CD4-positive, alpha-beta memory T cell (primary cell): ENCODE measurements at regions not wholly inside any gene's neighbourhood (a gene's known extent, or its start where the extent isn't known, plus 50 kb on each side); places are given as distances from the start of the nearest gene placed in this dataset.
A peak's percentile ranks its signal among the peaks of the same experiment; 100 is the strongest.

ENCODE experiments used
- CTCF ChIA-PET: fragments of 350-600 bp; sonication (Branson Sonifier 250); formaldehyde crosslinking; loops from one replicate; lab custom pipeline; 2021; ENCODE audit warnings: inconsistent platforms; ENCODE audit not compliant: partially characterized antibody; lab: Charles Lee
- POLR2A ChIA-PET: fragments of 350-600 bp; sonication (Branson Sonifier 250); formaldehyde crosslinking; loops from one replicate; lab custom pipeline; 2021; ENCODE audit not compliant: partially characterized antibody; lab: Charles Lee
- DNase-seq, 5 donors: peaks; one replicate each; pipeline versions ENCODE4 v3.0.0 to v3.0.0-alpha.2; 2020 to 2022; ENCODE audit warnings: mixed read lengths in 1 of 5
- H3K27ac ChIP-seq: one replicate; pipeline ENCODE4 v1.7.0; 2013; ENCODE audit warnings: low read depth, low read length
- H3K27me3 ChIP-seq: 2 replicates; pipeline ENCODE4 v1.7.0; 2013; ENCODE audit warnings: mild to moderate bottlenecking, low read length, moderate library complexity; ENCODE audit not compliant: insufficient read depth
- H3K36me3 ChIP-seq: 2 replicates; pipeline ENCODE4 v1.7.0; 2013; ENCODE audit warnings: mild to moderate bottlenecking, low read length, moderate library complexity; ENCODE audit not compliant: insufficient read depth
- H3K4me1 ChIP-seq: 2 replicates; pipeline ENCODE4 v1.7.0; 2013; ENCODE audit warnings: mild to moderate bottlenecking, low read length, moderate library complexity; ENCODE audit not compliant: insufficient read depth
- H3K4me3 ChIP-seq, 2 donors: one replicate each; pipeline ENCODE4 v1.7.0; 2013; ENCODE audit warnings: low read length in 2 of 2, mild to moderate bottlenecking in 1 of 2
- H3K9me3 ChIP-seq, 2 donors: one replicate each; pipeline ENCODE4 v1.7.0; 2013; ENCODE audit warnings: low read length in 2 of 2, control low read depth in 1 of 2; ENCODE audit not compliant: control insufficient read depth in 1 of 2
- H3K27ac Mint-ChIP-seq, 7 donors: one replicate each; pipeline ENCODE4 v1.8.0; 2020 to 2021; ENCODE audit warnings: mixed read lengths in 7 of 7, mild to moderate bottlenecking in 6 of 7, inconsistent platforms in 3 of 7, moderate library complexity in 3 of 7
- H3K27me3 Mint-ChIP-seq, 2 donors: one replicate each; pipeline ENCODE4 v1.8.0; 2020 to 2021; ENCODE audit warnings: mixed read lengths in 2 of 2
- H3K36me3 Mint-ChIP-seq, 2 donors: one replicate each; pipeline ENCODE4 v1.8.0; 2020 to 2021; ENCODE audit warnings: mixed read lengths in 2 of 2, inconsistent platforms in 1 of 2, mild to moderate bottlenecking in 1 of 2
- H3K4me1 Mint-ChIP-seq, 4 donors: one replicate each; pipeline ENCODE4 v1.8.0; 2020 to 2021; ENCODE audit warnings: mixed read lengths in 4 of 4, mild to moderate bottlenecking in 1 of 4
- H3K4me3 Mint-ChIP-seq, 8 donors: one replicate each; pipeline ENCODE4 v1.8.0; 2020 to 2021; ENCODE audit warnings: mixed read lengths in 8 of 8, mild to moderate bottlenecking in 7 of 8, moderate library complexity in 6 of 8, inconsistent platforms in 3 of 8
- H3K9me3 Mint-ChIP-seq, 8 donors: one replicate each; pipeline ENCODE4 v1.8.0; 2020 to 2021; ENCODE audit warnings: mixed read lengths in 8 of 8, mild to moderate bottlenecking in 5 of 8, inconsistent platforms in 3 of 8, moderate library complexity in 1 of 8
- intact Hi-C: fragments of 100-400 bp; cut with micrococcal nuclease; formaldehyde crosslinking; loops from one replicate; pipeline ENCODE4 v1.15.1; 2023

DNA sequence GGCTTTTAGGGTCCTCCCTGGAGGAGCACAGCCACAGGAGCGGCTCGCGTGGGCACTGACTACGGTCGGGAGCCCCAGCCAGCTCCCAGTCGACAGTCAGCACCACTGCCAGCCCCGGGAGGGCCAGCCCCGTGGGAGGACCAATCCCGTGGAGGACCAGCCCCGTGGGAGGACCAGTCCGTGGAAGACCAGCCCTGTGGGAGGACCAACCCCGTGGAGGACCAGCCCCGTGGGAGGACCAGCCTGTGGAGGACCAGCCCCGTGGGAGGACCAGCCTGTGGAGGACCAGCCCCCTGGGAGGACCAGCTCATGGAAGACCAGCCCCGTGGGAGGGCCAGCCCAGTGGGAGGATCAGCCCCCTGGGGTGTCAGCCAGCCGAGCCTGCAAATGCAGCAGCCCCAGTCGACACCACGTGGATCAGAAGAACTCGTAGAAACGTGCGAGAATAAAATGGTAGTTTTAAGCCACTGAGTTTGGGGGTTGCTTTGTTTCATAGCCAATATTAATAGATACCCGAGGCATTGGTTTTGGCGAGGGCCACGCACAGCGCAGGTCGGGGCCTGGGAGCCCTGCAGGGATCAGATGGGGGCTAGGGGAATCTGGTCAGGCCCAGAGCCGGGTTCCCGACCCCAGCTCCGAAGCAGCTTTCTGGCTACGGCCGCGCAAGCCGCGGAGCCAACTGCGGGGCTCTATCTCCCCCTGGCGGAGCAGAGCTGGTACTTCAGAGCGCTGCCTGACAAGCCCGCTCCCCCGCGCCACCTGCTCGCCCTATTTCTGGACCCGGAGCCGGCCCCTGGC lies 73.0 kb downstream of the TEX51 start:
- Mint-ChIP-seq H3K27ac (no peak overlapping the region), H3K36me3 (no peaks in the 10 kb centered on the region), H3K27me3 (peaks cover 32 to 46% of the 10 kb centered on the region in 2 donors), H3K9me3 (no peaks in the 10 kb centered on the region), H3K4me3 (peak overlapping the region; percentile 65 to 82 (median 80)), H3K4me1 (peaks cover 0 to 8% (median 4%) of the 10 kb centered on the region in 4 donors)
- Histone ChIP-seq H3K27ac (no peak overlapping the region), H3K4me1 (no peaks in the 10 kb centered on the region), H3K27me3 (peaks cover 4% of the 10 kb centered on the region), H3K9me3 (no peaks in the 10 kb centered on the region), H3K36me3 (no peaks in the 10 kb centered on the region), H3K4me3 (peak overlapping the region in 1 of 2 donors; percentile 41)
- intact Hi-C loops: no loop called here
- DNase-seq: peak; percentile 51 to 64 (median 59)
- ChIA-PET CTCF (interaction anchor here (0.6 to 2.8 kb wide), 14 partner anchors 8 to 573 kb away, joined by 3 to 21 read pairs (median 4); no protein-coding TSS in a partner anchor), POLR2A (interaction anchor here (1.1 kb wide), 1 partner anchor 443 kb away, joined by 3 read pairs; no protein-coding TSS in a partner anchor)

DNA sequence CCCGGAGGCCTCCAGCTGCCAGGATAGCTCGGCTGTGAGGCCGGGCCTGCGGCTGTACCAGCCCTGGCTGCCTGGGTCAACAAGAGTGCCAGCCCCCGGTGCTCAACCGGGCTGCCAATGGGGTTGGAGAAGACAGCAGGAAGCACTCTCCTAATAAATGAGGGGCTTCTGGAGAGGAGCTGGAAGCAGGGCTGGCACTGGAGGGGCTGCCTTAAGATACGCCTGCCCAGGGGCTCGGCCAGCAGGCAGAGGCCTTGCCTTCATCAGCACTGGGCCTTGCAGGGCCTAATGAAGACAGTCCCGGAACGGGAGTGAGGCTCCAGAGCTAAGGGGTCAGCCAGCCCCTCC lies 73.6 kb downstream of the TEX51 start:
- peaks cover 0 to 8% (median 4%) of the 10 kb centered on the region in 4 donors for H3K4me1 Mint-ChIP-seq
- POLR2A ChIA-PET: interaction anchor here (1.1 kb wide), 1 partner anchor 444 kb away, joined by 3 read pairs; no protein-coding TSS in a partner anchor
- CTCF ChIA-PET: interaction anchor here (0.8 to 2.8 kb wide), 11 partner anchors 8 to 574 kb away, joined by 3 to 21 read pairs (median 4); no protein-coding TSS in a partner anchor
- Histone ChIP-seq H3K36me3 (no peaks in the 10 kb centered on the region), H3K4me1 (no peaks in the 10 kb centered on the region), H3K9me3 (no peaks in the 10 kb centered on the region), H3K4me3 (no peak overlapping the region), H3K27ac (no peak overlapping the region), H3K27me3 (peaks cover 4% of the 10 kb centered on the region)
- H3K4me3 Mint-ChIP-seq: no peak overlapping the region
- intact Hi-C loops: no loop called here
- H3K27me3 Mint-ChIP-seq: peaks cover 27 to 40% of the 10 kb centered on the region in 2 donors
- H3K9me3 Mint-ChIP-seq: no peaks in the 10 kb centered on the region
- no peak for DNase-seq
- no peaks in the 10 kb centered on the region for H3K36me3 Mint-ChIP-seq
- H3K27ac Mint-ChIP-seq: no peak overlapping the region

DNA sequence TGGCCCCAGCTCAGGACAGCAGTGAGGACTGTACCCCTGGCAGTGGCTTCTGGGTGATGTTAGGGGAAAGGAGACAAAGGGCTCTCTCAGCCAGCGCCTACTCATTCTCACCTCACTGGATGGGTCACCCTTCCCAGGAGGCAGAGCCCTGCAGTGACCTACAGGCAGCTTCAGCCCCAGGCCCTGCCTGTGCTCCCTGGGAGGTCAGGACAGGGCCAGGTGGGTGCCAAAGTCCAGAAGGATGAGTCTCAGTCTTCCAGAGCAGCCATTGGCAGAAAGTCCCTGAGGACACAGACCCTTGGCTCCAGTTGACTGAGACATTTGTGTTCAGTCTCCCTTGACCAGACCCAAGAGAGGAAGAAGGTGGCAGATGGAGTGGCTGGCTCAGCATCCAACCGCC lies 75.1 kb downstream of the TEX51 start:
- Mint-ChIP-seq H3K9me3 (no peaks in the 10 kb centered on the region), H3K4me3 (no peak overlapping the region), H3K27ac (no peak overlapping the region), H3K27me3 (peaks cover 20 to 35% of the 10 kb centered on the region in 2 donors), H3K4me1 (peaks cover 0 to 8% (median 4%) of the 10 kb centered on the region in 4 donors), H3K36me3 (no peaks in the 10 kb centered on the region)
- Histone ChIP-seq H3K4me1 (no peaks in the 10 kb centered on the region), H3K4me3 (no peak overlapping the region), H3K27ac (no peak overlapping the region), H3K27me3 (peaks cover 4% of the 10 kb centered on the region), H3K36me3 (no peaks in the 10 kb centered on the region), H3K9me3 (no peaks in the 10 kb centered on the region)
- intact Hi-C loops: no loop called here
- ChIA-PET POLR2A (no interaction called here), CTCF (interaction anchor here (1.0 kb wide), 1 partner anchor 11 kb away, joined by 3 read pairs; no protein-coding TSS in a partner anchor)
- DNase-seq: no peak

DNA sequence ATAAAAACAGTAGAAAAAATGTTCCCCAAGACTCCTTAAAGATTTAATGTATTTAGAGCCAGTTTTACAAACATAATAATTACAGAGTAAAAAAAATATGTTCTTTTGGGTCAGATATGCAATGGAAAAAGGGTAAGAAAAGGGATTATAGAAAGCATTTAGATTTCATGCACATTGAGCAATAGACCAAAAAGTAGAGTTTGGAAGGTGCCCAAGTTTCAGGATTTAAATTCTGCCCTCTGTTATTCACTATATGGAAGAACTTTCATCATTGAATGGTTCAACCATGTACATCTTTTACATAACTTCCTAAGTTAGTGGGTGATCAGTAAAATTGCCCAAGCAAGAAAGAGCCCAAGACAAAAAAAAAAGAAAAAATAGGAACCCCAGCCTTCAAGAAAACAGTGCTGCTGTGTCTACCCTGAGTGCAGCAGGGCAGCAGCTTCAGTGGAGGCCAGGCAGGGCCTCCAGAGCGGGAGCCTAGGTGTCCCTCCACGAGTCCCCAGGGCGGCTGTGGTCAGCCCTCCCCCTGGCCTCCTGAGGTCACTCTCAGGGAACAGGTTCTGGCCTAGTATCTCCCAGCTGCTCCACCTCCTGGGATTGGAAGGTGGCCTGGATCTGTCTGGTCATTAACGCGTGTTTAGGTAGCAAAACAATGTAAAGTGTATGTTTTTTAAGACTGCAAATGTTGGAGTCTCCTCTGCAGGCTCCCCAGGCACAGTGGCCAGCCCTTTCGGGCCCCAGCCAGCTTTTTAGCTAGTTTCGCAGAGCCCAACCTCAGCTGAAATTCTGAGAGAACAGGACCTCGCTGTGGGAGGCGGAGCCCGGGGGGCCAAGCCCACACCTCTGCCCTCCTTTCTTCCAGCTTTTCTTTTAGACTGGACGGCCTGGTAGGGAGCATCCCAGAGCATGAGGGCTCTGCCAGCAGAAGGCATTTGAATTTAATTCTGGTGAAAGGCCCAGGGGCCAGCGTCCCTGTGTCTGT lies 77.3 kb downstream of the TEX51 start:
- intact Hi-C loops: no loop called here
- ChIA-PET POLR2A (no interaction called here), CTCF (no interaction called here)
- H3K4me3 Mint-ChIP-seq: no peak overlapping the region
- Histone ChIP-seq H3K36me3 (no peaks in the 10 kb centered on the region), H3K27me3 (peaks cover 4% of the 10 kb centered on the region), H3K4me1 (no peaks in the 10 kb centered on the region), H3K4me3 (no peak overlapping the region), H3K9me3 (no peaks in the 10 kb centered on the region), H3K27ac (no peak overlapping the region)
- no peak for DNase-seq
- peaks cover 12 to 26% of the 10 kb centered on the region in 2 donors for H3K27me3 Mint-ChIP-seq
- H3K4me1 Mint-ChIP-seq: peaks cover 0 to 8% (median 4%) of the 10 kb centered on the region in 4 donors
- H3K36me3 Mint-ChIP-seq: no peaks in the 10 kb centered on the region
- H3K27ac Mint-ChIP-seq: no peak overlapping the region
- H3K9me3 Mint-ChIP-seq: peaks cover 0 to 3% (median 0%) of the 10 kb centered on the region in 8 donors

DNA sequence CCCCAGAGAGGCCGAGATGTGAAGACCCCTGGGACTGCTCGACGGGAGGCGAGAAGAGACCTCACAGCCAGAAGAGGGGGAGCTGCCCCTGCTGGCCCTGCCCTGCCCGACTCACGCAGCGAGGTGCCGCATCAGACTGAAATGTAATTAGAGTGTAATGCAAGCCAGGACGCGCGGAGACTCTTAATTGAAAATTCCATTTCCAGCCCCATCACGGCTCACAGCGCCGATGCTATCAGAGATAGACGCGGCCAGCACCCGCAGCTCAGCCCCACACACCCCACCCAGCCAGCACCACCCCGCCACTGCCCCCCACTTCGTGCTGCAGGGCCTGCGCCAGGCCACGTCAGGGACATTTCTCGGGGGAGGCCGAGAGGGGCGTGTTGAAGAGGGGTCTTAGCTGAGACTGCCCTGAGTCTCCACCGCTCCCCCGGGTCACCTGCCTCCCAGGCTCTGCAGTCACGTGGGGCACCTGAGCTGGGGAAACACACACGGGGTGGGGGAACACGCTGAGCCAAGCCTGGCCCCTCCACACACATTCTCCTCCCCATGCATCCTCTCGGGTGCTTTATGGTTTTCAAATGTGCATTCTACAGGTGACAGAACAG lies 78.1 kb downstream of the TEX51 start:
- H3K27me3 ChIP-seq: peaks cover 1% of the 10 kb centered on the region
- POLR2A ChIA-PET: no interaction called here
- H3K4me1 Mint-ChIP-seq: peaks cover 0 to 8% (median 4%) of the 10 kb centered on the region in 4 donors
- no peak overlapping the region for H3K4me3 Mint-ChIP-seq
- no peak overlapping the region for H3K27ac ChIP-seq
- H3K27me3 Mint-ChIP-seq: peaks cover 12 to 25% of the 10 kb centered on the region in 2 donors
- no peaks in the 10 kb centered on the region for H3K9me3 ChIP-seq
- no peak overlapping the region for H3K27ac Mint-ChIP-seq
- H3K4me3 ChIP-seq: no peak overlapping the region
- no peaks in the 10 kb centered on the region for H3K36me3 ChIP-seq
- no peaks in the 10 kb centered on the region for H3K36me3 Mint-ChIP-seq
- no peak for DNase-seq
- CTCF ChIA-PET: no interaction called here
- intact Hi-C loops: no loop called here
- peaks cover 0 to 3% (median 0%) of the 10 kb centered on the region in 8 donors for H3K9me3 Mint-ChIP-seq
- no peaks in the 10 kb centered on the region for H3K4me1 ChIP-seq

DNA sequence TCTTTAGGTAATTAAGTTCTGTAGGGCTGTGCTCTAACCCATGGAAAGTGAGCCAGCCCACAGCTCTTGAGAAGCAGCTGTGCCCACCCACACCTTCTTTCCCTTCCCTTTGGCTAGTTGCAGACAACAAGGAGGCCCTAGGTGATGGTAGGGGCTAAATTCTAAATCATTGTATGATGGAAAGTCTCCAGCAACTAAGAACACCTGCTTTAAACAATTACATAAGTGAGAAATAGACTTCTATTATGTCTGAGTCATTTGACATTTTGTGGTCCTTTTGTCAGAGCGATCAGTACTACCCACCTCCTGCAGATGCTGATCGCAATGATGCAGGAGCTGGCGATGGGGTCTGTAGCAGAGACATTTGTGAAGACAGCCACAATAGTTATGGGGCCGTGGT lies 79.6 kb downstream of the TEX51 start:
- no peak overlapping the region for H3K4me3 Mint-ChIP-seq
- CTCF ChIA-PET: no interaction called here
- Histone ChIP-seq H3K4me1 (no peaks in the 10 kb centered on the region), H3K27me3 (no peaks in the 10 kb centered on the region), H3K4me3 (no peak overlapping the region), H3K36me3 (no peaks in the 10 kb centered on the region), H3K9me3 (no peaks in the 10 kb centered on the region), H3K27ac (no peak overlapping the region)
- H3K36me3 Mint-ChIP-seq: no peaks in the 10 kb centered on the region
- POLR2A ChIA-PET: no interaction called here
- intact Hi-C loops: no loop called here
- no peak overlapping the region for H3K27ac Mint-ChIP-seq
- peaks cover 7 to 16% of the 10 kb centered on the region in 2 donors for H3K27me3 Mint-ChIP-seq
- peaks cover 0 to 3% (median 0%) of the 10 kb centered on the region in 8 donors for H3K9me3 Mint-ChIP-seq
- H3K4me1 Mint-ChIP-seq: no peaks in the 10 kb centered on the region
- no peak for DNase-seq
